Adrenal gland (tissue), 5 donors: ENCODE measurements at regions not wholly inside any gene's neighbourhood (a gene's known extent, or its start where the extent isn't known, plus 50 kb on each side); places are given as distances from the start of the nearest gene placed in this dataset.

Experiments
- POLR2A ChIP-seq, 2 donors: fragments of 450-650 bp; IDR thresholded peaks; one replicate each; pipeline ENCODE4 v1.6.1; 2017; ENCODE audit warnings: antibody characterized with exemption in 2 of 2, mild to moderate bottlenecking in 2 of 2, moderate library complexity in 1 of 2
- TF ChIP-seq, protein P1 (sequence below), 6 experiments: fragments of 450-650 bp in 4 of 6; fragments of 200-600 bp in 2 of 6; sonication (generic) in 1 of 6; IDR thresholded peaks; 1 replicate in 5 of 6; 2 replicates in 1 of 6; pipeline versions ENCODE4 v1.5.1 to v1.8.0; 2016 to 2021; ENCODE audit warnings: antibody characterized with exemption in 6 of 6, mild to moderate bottlenecking in 2 of 6, moderate library complexity in 1 of 6
- donor health status: DM: no; HTN: no; CAD: no.

DNA sequence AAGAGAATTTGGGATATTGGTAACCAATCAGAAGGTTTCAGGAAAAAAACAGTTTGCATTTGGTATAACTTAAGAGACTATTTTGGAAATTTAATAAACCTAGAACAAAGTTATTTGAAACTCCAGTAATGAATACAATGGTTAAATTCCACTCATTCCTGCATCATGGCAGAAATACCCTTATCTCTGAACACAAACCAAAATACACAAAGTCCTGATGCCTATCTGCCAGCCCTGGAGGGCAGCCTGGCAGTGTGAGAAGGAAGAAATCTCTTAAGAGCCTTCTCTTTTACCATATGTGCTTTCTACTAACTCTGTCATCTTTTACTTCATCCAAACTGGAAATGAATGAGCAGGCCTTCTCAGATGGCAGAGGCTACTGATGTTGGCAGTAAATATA lies 147.1 kb upstream of the LYZL1 start:
- TF ChIP-seq, protein P1, sequence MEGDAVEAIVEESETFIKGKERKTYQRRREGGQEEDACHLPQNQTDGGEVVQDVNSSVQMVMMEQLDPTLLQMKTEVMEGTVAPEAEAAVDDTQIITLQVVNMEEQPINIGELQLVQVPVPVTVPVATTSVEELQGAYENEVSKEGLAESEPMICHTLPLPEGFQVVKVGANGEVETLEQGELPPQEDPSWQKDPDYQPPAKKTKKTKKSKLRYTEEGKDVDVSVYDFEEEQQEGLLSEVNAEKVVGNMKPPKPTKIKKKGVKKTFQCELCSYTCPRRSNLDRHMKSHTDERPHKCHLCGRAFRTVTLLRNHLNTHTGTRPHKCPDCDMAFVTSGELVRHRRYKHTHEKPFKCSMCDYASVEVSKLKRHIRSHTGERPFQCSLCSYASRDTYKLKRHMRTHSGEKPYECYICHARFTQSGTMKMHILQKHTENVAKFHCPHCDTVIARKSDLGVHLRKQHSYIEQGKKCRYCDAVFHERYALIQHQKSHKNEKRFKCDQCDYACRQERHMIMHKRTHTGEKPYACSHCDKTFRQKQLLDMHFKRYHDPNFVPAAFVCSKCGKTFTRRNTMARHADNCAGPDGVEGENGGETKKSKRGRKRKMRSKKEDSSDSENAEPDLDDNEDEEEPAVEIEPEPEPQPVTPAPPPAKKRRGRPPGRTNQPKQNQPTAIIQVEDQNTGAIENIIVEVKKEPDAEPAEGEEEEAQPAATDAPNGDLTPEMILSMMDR (IDR thresholded peaks at IDR 0.05), result no peak
- no peak for TF ChIP-seq POLR2A (IDR thresholded peaks at IDR 0.05)
